SK-N-SH (cell line): ENCODE measurements at regions not wholly inside any gene's neighbourhood (a gene's known extent, or its start where the extent isn't known, plus 50 kb on each side); places are given as distances from the start of the nearest gene placed in this dataset.

Source experiments
- CTCF ChIP-seq: fragments of 200-600 bp; sonication (generic); IDR thresholded peaks from 2 replicates; pipeline ENCODE4 v1.6.1; 2017; ENCODE audit warnings: antibody characterized with exemption, mild to moderate bottlenecking, moderate library complexity
- EZH2phosphoT487 ChIP-seq: fragments of 200-600 bp; sonication (generic); IDR thresholded peaks from 2 replicates; pipeline ENCODE4 v1.6.1; 2017; ENCODE audit warnings: low read depth, mixed run types, mild to moderate bottlenecking, antibody characterized with exemption, moderate library complexity, borderline replicate concordance
- FOXJ3 ChIP-seq: sonication (generic); formaldehyde crosslinking; IDR thresholded peaks from 2 replicates; pipeline ENCODE4 v1.5.1; 2020; ENCODE audit warnings: mild to moderate bottlenecking, missing genetic modification reagents
- GABPA ChIP-seq: IDR thresholded peaks from 2 replicates; pipeline ENCODE4 v1.4.0; 2012; ENCODE audit warnings: low read depth, mild to moderate bottlenecking
- JUND ChIP-seq: IDR thresholded peaks from 2 replicates; pipeline ENCODE4 v1.4.0; 2012
- NFIC ChIP-seq: IDR thresholded peaks from 2 replicates; pipeline ENCODE4 v1.4.0; 2012; ENCODE audit warnings: borderline replicate concordance
- POLR2AphosphoS5 ChIP-seq: IDR thresholded peaks from 2 replicates; pipeline ENCODE4 v1.6.1; 2012; ENCODE audit warnings: low read depth, low read length
- RAD21 ChIP-seq: IDR thresholded peaks from 2 replicates; pipeline ENCODE4 v1.6.1; 2012; ENCODE audit warnings: mild to moderate bottlenecking, low read length
- RCOR1 ChIP-seq: fragments of 150-350 bp; IDR thresholded peaks from 2 replicates; pipeline ENCODE4 v1.6.1; 2017; ENCODE audit warnings: antibody characterized with exemption, low read length
- RXRA ChIP-seq: IDR thresholded peaks from 2 replicates; pipeline ENCODE4 v1.4.0; 2012; ENCODE audit warnings: low read depth, mild to moderate bottlenecking, borderline replicate concordance
- SIN3A ChIP-seq: IDR thresholded peaks from 2 replicates; pipeline ENCODE4 v1.6.1; 2012; ENCODE audit warnings: low read depth, mild to moderate bottlenecking, low read length, moderate library complexity, borderline replicate concordance
- SMC3 ChIP-seq: IDR thresholded peaks from 2 replicates; pipeline ENCODE4 v1.6.1; 2012; ENCODE audit warnings: low read depth, low read length, improper control_type of control experiment
- ZBTB33 ChIP-seq: IDR thresholded peaks from 2 replicates; pipeline ENCODE4 v1.4.0; 2012; ENCODE audit warnings: low read depth, borderline replicate concordance

GRCh38 chr5:118545470-118545869, 442.9 kb downstream of the DTWD2 start:
- TF ChIP-seq EZH2phosphoT487, result no peak
- no peak for TF ChIP-seq POLR2AphosphoS5
- no peak for TF ChIP-seq CTCF
- TF ChIP-seq JUND, result no peak
- TF ChIP-seq NFIC, result no peak
- TF ChIP-seq GABPA, result no peak
- no peak for TF ChIP-seq RAD21
- TF ChIP-seq FOXJ3 (CRISPR knock-in tag), result no peak
- TF ChIP-seq SMC3, result no peak
- no peak for TF ChIP-seq SIN3A
- TF ChIP-seq RXRA, result no peak
- no peak for TF ChIP-seq ZBTB33
- no peak for TF ChIP-seq RCOR1
